Stimulated activated CD4-positive, alpha-beta T cell treated with anti-CD3 and anti-CD28 coated beads, Interleukin-1b, Interleukin-23, amount 100 ng/mL, for 48 hours (primary cell): ENCODE measurements at regions not wholly inside any gene's neighbourhood (a gene's known extent, or its start where the extent isn't known, plus 50 kb on each side); places are given as distances from the start of the nearest gene placed in this dataset.

Experiments used
- DNase-seq: peaks from one replicate; pipeline ENCODE4 v3.0.0-alpha.2; 2020

GRCh38 chr2:122445003-122445402 is 689.6 kb downstream of the TSN start:
- no peak for DNase-seq

- DNase-seq = no peak
Measured at GRCh38 chr2:122446761-122447160, 691.3 kb downstream of the TSN start.

DNA sequence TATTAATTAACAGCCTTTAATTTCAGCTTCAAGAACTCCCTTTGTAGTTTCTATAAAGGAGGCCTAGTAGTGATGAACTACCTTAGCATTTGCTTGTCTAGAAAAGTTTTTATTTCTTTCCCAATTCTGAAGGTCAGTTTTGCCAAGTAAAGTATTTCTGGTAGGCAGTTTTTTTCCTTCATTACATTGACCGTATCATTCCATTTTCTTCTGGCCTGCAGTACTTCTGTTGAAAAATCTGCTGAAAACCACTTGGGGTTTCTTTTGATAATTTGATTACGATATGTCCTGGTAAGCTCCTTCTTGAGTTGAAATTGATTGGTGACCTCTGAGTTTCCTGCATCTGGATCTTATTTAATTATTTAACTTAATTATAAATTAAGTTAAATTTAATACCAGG is 691.8 kb downstream of the TSN start:
- no peak for DNase-seq

GRCh38 chr2:122451040-122451439 is 695.6 kb downstream of the TSN start:
- DNase-seq = no peak

DNA sequence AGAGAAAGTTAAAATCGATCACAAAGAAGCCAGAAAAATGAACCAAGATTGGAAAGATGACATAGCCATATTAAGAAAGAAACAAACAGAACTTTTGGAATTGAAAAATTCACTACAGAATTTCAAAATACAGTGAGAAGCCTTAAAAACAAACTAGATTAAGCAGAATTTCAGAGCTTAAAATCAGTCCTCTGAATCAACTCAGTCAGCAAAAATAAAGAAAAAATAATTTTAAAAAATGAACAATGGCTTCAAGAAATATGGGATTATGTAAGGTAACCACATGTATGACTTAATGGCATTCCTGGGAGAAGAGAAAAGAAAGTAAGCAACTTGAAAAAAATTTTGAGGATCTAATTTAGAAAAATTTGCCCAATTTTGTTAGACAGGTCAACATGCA is 696.2 kb downstream of the TSN start:
- DNase-seq = no peak

DNA sequence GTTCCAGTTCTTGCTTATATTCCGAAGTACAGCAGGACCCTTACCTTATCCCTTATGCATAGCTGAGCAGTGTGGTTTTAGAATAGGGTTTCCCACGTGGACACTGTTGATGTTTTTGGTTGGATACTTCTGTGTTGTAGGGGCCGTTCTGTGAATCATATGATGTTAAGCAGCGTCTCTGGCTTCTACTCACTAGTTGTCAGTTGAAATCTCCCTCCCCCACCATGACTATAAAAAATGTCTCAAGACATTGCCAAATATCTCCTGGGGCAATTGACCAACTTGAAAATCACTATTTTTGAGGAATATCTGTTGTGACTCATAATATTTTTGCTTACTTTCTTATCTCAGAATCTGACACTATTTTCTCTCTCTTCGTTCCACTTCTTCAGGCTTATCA is 713.7 kb downstream of the TSN start:
- DNase-seq = no peak

GRCh38 chr2:122471753-122472152 is 716.3 kb downstream of the TSN start:
- no peak for DNase-seq

- DNase-seq = no peak
Measured at GRCh38 chr2:122478117-122478516, 722.7 kb downstream of the TSN start.

GRCh38 chr2:122478771-122479170 is 723.3 kb downstream of the TSN start:
- DNase-seq = no peak

GRCh38 chr2:122480501-122481243 is 725.2 kb downstream of the TSN start:
- no peak for DNase-seq

DNA sequence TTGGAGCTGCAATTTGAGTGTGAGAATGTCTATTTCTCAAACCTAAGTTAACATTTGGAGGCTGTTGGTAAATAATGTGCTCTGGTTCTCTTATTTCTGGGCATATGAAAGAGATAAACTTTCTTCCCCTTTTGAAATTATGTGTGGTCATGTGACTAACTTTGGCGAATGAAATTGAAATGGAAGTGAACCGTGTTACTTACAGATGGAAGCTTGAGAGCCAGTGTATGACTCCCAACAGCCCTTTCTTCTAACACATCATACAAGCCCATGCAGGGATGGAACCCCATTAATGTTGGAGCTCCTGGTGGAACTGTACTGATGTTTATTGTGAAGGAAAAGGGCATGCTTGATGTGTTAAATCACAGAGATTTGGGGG is 725.8 kb downstream of the TSN start:
- DNase-seq = no peak

DNA sequence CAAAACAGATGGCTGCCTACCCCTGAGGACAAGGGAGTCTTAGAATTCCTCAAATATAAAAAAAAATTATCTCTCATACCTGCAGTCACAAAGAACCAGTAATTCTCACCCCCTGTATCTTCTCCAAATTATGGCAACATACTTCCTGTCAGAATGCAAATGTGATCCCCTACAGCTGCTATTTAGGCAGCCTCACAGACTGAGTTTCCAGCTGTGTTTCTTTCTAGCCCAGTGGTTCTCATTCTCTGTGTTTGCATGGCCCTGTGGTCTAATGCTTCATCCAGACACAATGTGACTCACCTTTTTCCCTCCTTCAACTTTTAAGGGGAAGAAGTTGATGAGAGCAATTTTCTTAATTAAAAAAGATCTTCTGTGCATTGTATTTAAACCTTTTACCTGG is 726.3 kb downstream of the TSN start:
- no peak for DNase-seq

DNA sequence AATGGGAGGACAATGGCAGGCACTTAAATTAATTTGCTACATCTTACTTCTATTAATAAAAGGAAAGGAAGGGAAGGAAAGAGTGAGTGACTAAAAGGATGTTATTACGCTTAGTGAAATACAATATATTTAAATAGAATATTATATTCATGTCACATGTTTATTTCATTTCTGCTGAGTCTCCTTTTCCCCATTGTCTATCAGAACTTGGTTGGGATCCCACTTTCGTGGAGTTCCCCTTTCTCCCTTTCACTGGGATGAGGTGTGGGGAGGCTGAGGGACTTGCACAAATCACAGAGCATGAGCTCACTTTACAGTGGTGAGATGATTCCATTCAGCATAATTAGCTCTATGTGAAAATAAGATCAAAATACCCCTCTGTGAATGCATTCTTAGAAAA is 730.6 kb downstream of the TSN start:
- DNase-seq = no peak

DNA sequence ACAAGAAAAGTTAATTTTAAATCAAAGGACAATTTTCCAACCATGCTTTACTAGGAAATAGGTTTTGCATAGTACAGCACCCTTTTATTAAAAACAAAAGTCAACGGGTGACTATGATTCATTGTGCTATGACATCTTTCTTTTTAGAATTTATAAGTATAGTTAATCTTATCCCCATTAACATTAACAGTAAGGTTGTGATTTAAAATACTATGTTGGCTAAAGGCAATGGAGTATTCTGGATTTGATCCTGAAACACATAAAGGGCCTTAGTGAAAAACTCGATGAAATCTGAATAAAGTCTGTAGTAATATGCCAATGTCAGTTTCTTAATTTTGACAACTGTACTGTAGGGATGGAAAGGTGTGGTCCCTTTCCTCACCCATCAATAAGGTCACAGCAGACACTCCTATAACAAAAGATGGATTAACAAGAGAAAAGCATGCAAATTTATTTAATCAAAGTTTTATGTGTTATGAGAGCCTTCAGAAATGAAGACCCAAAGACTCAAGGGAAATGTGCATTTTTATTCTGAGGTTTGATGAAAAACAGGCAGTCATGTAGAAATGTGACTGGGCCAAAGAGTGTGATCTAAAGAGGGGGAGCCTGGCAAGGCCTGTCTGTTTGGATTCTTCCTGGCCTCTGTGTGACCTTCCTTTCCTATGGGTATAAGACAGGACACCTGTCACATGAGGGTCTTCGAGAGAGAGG is 731.4 kb downstream of the TSN start:
- no peak for DNase-seq

GRCh38 chr2:122491011-122491410 is 735.6 kb downstream of the TSN start:
- DNase-seq = no peak

DNA sequence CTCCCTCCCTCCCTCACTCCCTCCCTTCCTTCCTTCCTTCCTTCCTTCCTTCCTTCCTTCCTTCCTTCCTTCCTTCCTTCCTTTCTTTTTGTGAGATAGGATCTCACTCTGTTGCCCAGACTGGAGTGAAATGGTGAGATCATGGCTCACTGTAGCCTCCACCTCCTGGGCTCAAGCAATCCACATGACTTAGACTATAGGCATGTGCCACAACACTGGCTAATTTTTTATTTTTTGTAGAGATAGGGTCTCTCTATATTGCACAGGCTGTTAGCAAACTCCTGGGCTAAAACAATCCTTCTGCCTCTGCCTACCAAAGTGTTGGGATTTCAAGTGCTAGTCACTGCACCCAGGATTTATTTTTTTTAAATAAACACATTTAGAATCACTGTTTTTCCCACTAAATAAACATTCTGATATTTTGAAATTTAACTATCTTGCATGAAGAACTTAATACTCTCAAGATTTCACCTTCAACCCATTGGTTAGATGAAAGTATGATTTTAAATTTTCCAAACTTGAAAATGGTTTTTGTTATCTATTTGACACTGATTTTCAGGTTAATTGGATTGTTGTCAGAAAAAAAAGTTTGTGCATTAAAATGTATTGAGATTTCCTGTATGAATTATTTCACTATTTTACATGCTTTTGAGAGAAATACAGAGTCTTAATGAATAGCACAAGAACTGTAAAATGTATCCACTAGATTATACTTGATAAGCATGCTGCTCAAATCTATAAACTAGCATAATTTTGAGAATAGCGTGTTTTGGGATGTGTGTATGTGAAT is 745.1 kb downstream of the TSN start:
- DNase-seq = no peak

DNA sequence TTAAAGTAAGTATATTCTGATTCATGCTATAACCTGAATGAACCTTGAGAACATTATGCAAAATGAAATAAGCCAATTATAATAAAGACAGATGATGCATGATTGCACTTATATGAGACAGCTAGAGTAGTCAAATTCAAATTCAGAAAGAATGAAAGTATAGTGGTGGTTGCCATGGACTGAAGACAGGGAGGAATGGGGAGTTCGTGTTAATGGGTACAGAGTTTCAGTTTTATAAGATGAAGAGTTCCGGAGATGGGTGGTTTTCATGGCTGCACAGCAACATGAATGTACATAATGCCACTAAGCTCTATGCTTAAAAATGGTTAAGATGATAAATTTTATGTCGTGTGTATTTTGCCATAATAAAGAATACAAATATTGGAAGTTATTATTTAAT is 751.2 kb downstream of the TSN start:
- no peak for DNase-seq

DNA sequence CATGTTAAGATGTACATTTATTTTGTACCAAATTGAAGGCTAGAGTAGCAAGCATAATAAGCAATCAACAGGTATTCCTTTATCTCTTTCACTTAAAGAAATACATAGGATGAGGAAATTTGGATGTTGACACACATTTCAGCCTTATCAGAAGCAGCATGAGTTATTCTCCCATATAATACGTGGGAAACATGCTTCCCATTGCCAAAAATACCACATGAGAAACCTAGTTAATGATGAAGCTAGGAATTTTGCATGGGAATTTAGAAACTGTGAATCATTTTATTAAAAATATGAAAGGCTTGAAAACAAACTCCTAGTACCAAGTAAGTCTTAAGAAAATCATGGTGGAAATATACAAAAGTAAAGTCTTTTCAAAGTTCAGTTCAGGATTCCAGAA is 751.8 kb downstream of the TSN start:
- no peak for DNase-seq

DNA sequence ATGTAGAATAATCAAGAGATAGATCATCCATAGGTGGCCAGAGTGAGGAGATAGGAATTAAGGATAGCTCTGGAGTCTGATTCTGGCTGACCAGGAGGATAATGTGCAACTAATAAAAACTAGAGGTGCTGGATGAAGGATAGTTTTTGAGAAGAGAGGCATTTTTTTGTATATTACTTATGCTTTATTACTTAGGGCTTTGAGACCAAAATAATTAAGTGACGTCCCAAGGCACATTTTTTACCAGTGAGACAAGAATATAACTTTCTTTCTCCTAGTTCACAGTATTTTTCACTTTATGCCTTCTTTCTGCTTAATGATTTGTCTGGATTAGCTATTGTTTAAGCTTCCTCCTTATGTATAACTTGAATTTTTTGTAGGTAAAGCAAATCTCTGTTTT is 756.6 kb downstream of the TSN start:
- no peak for DNase-seq

- no peak for DNase-seq
Measured at GRCh38 chr2:122514451-122514996, 759.1 kb downstream of the TSN start.

GRCh38 chr2:122515731-122516290 is 760.4 kb downstream of the TSN start:
- no peak for DNase-seq

- DNase-seq = no peak
Measured at GRCh38 chr2:122516775-122517174, 761.3 kb downstream of the TSN start.

DNA sequence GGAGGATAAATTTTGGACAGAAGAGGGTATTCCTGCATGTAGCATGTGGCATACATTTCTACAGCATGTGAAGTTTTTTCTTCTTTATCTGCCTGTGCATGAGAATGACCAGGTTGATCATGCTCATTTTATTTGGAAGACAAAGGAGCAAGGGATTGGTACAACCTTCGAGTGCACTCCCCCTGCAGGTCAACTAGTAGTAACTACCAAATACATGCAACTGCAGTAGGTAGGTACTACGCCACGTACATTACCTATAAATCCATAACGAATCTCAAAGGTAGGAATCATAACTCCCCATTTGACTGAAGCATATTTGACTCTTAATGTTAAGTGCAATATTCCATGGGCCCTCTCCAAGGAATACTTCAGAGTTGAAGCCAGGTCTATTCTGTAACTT is 763.9 kb downstream of the TSN start:
- DNase-seq = no peak
